ENCODE measurements at regions not wholly inside any gene's neighbourhood (a gene's known extent, or its start where the extent isn't known, plus 50 kb on each side); places are given as distances from the start of the nearest gene placed in this dataset.

- POLR2A ChIA-PET: no interaction called here
- Histone ChIP-seq H3K4me2 (ENCODE audit: low read length) (no peak overlapping the region), H3K4me1 (ENCODE audit: control insufficient read depth in 1 of 2, insufficient read depth in 2 of 2, low read length in 2 of 2) (no peaks in the 10 kb centered on the region), H3K9me3 (ENCODE audit: control insufficient read depth in 1 of 2, insufficient read depth in 1 of 2, low read depth in 1 of 2, low read length in 2 of 2) (peaks cover 13 to 20% of the 10 kb centered on the region in 2 experiments; a peak in 2 of 4 replicates), H3K79me2 (ENCODE audit: insufficient read depth, low read length) (no peaks in the 10 kb centered on the region), H4K20me1 (ENCODE audit: insufficient read depth) (no peaks in the 10 kb centered on the region), H3K27ac (ENCODE audit: low read depth, low read length) (no peak overlapping the region), H3K27me3 (ENCODE audit: insufficient read depth, low read length) (no peaks in the 10 kb centered on the region), H3K36me3 (ENCODE audit: control insufficient read depth in 1 of 2, insufficient read depth in 2 of 2, low read length in 2 of 2) (no peaks in the 10 kb centered on the region; a peak in 1 of 4 replicates), H3K9ac (ENCODE audit: low read length) (no peak overlapping the region), H2AFZ (ENCODE audit: low read depth, low read length, poor library complexity, severe bottlenecking) (no peak overlapping the region), H3K9me2 (ENCODE audit: insufficient read depth) (no peaks in the 10 kb centered on the region), H3K4me3 (replicated peaks in 1 of 2; ENCODE audit: low read depth in 1 of 2, low read length in 2 of 2) (no peak overlapping the region)
- BruUV-seq (replicated peaks): no TSS peak
- RAD21 ChIA-PET (ENCODE audit: low non-redundant PET in 1 of 2, low total read pairs in 2 of 2, uncharacterized antibody in 2 of 2, unreplicated experiment in 2 of 2): no interaction called here
- TF ChIP-seq TCF7L2 (IDR thresholded peaks at IDR 0.05; ENCODE audit: borderline replicate concordance, extremely low read depth, insufficient read depth, insufficient read length): no peak
- TF ChIP-seq POLR2AphosphoS5 (IDR thresholded peaks at IDR 0.05; ENCODE audit: low read depth, low read length): no peak
- no peak for TF ChIP-seq ZFX (IDR thresholded peaks at IDR 0.05)
- TF ChIP-seq SIN3A (IDR thresholded peaks at IDR 0.05; ENCODE audit: low read depth): no peak
- CTCF ChIA-PET: no interaction called here
- intact Hi-C loops (cut with micrococcal nuclease): no loop called here
- DNase-seq (ENCODE audit: low read depth, low spot score) (no peak), ATAC-seq (no peak)
Measured at GRCh38 chr2:76461431-76461830, 750.7 kb upstream of the GCFC2 start.

DNA sequence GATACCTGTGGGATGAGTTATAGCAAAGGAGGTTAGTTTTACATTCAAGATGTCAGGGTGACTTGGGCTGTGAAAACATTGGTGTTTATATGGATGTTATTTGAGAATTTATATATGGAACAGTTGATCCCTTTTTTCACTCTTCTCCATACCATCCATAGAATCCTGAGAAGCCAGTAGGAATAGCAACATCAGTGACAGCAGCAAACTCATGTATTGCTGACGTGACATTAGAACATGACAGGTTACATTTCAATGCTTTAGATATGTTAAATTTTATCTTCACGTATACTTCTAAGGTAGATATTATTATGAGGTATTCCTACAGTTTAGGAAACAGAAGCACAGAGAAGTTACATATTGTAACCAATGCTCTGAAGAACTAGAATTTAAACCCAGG lies 745.2 kb upstream of the GCFC2 start:
- POLR2A ChIA-PET: no interaction called here

More for the DNA sequence above, 745.2 kb upstream of the GCFC2 start:
- Histone ChIP-seq H3K9ac (ENCODE audit: low read length) (no peak overlapping the region), H4K20me1 (ENCODE audit: insufficient read depth) (no peaks in the 10 kb centered on the region), H3K4me1 (ENCODE audit: control insufficient read depth in 1 of 2, insufficient read depth in 2 of 2, low read length in 2 of 2) (no peaks in the 10 kb centered on the region), H3K27ac (ENCODE audit: low read depth, low read length) (no peak overlapping the region), H3K27me3 (ENCODE audit: insufficient read depth, low read length) (no peaks in the 10 kb centered on the region), H3K36me3 (ENCODE audit: control insufficient read depth in 1 of 2, insufficient read depth in 2 of 2, low read length in 2 of 2) (no peaks in the 10 kb centered on the region; a peak in 1 of 4 replicates), H3K4me3 (replicated peaks in 1 of 2; ENCODE audit: low read depth in 1 of 2, low read length in 2 of 2) (no peak overlapping the region), H3K79me2 (ENCODE audit: insufficient read depth, low read length) (no peaks in the 10 kb centered on the region), H3K9me2 (ENCODE audit: insufficient read depth) (no peaks in the 10 kb centered on the region), H2AFZ (ENCODE audit: low read depth, low read length, poor library complexity, severe bottlenecking) (no peak overlapping the region), H3K4me2 (ENCODE audit: low read length) (no peak overlapping the region), H3K9me3 (ENCODE audit: control insufficient read depth in 1 of 2, insufficient read depth in 1 of 2, low read depth in 1 of 2, low read length in 2 of 2) (peaks cover 12 to 21% of the 10 kb centered on the region in 2 experiments; a peak in 2 of 4 replicates)
- BruUV-seq (replicated peaks): no TSS peak
- CTCF ChIA-PET: no interaction called here
- RAD21 ChIA-PET (ENCODE audit: low non-redundant PET in 1 of 2, low total read pairs in 2 of 2, uncharacterized antibody in 2 of 2, unreplicated experiment in 2 of 2): no interaction called here
- no peak for DNase-seq (ENCODE audit: low read depth, low spot score)
- TF ChIP-seq ZFX (IDR thresholded peaks at IDR 0.05) (no peak), YY1 (IDR thresholded peaks at IDR 0.05; ENCODE audit: extremely low read depth, insufficient replicate concordance, low read depth, low read length) (no peak), SP1 (IDR thresholded peaks at IDR 0.05; ENCODE audit: low read depth) (no peak), MAX (IDR thresholded peaks at IDR 0.05) (no peak), POLR2AphosphoS5 (IDR thresholded peaks at IDR 0.05; ENCODE audit: low read depth, low read length) (no peak), JUND (IDR thresholded peaks at IDR 0.05) (no peak), TCF7L2 (IDR thresholded peaks at IDR 0.05; ENCODE audit: borderline replicate concordance, extremely low read depth, insufficient read depth, insufficient read length) (no peak), FOSL1 (IDR thresholded peaks at IDR 0.05; ENCODE audit: low read depth) (no peak), ZBTB33 (IDR thresholded peaks at IDR 0.05; ENCODE audit: extremely low read depth, insufficient replicate concordance, low read length) (no peak), RAD21 (IDR thresholded peaks at IDR 0.05; ENCODE audit: low read depth) (no peak), CEBPB (IDR thresholded peaks at IDR 0.05; ENCODE audit: low read depth) (no peak)
- TF ChIP-seq, protein P1, sequence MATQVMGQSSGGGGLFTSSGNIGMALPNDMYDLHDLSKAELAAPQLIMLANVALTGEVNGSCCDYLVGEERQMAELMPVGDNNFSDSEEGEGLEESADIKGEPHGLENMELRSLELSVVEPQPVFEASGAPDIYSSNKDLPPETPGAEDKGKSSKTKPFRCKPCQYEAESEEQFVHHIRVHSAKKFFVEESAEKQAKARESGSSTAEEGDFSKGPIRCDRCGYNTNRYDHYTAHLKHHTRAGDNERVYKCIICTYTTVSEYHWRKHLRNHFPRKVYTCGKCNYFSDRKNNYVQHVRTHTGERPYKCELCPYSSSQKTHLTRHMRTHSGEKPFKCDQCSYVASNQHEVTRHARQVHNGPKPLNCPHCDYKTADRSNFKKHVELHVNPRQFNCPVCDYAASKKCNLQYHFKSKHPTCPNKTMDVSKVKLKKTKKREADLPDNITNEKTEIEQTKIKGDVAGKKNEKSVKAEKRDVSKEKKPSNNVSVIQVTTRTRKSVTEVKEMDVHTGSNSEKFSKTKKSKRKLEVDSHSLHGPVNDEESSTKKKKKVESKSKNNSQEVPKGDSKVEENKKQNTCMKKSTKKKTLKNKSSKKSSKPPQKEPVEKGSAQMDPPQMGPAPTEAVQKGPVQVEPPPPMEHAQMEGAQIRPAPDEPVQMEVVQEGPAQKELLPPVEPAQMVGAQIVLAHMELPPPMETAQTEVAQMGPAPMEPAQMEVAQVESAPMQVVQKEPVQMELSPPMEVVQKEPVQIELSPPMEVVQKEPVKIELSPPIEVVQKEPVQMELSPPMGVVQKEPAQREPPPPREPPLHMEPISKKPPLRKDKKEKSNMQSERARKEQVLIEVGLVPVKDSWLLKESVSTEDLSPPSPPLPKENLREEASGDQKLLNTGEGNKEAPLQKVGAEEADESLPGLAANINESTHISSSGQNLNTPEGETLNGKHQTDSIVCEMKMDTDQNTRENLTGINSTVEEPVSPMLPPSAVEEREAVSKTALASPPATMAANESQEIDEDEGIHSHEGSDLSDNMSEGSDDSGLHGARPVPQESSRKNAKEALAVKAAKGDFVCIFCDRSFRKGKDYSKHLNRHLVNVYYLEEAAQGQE (IDR thresholded peaks at IDR 0.05; ENCODE audit: low read depth): no peak
- TF ChIP-seq, protein P2, sequence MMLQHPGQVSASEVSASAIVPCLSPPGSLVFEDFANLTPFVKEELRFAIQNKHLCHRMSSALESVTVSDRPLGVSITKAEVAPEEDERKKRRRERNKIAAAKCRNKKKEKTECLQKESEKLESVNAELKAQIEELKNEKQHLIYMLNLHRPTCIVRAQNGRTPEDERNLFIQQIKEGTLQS (IDR thresholded peaks at IDR 0.05): no peak
- intact Hi-C loops (cut with micrococcal nuclease): no loop called here
- no peak for ATAC-seq
